ENCODE measurements at regions not wholly inside any gene's neighbourhood (a gene's known extent, or its start where the extent isn't known, plus 50 kb on each side); places are given as distances from the start of the nearest gene placed in this dataset.
"Not testable (repeated sequence)": the region's sequence is repeated elsewhere in the genome, so short reads cannot be mapped to it uniquely, and the experiment has no call there.

DNA sequence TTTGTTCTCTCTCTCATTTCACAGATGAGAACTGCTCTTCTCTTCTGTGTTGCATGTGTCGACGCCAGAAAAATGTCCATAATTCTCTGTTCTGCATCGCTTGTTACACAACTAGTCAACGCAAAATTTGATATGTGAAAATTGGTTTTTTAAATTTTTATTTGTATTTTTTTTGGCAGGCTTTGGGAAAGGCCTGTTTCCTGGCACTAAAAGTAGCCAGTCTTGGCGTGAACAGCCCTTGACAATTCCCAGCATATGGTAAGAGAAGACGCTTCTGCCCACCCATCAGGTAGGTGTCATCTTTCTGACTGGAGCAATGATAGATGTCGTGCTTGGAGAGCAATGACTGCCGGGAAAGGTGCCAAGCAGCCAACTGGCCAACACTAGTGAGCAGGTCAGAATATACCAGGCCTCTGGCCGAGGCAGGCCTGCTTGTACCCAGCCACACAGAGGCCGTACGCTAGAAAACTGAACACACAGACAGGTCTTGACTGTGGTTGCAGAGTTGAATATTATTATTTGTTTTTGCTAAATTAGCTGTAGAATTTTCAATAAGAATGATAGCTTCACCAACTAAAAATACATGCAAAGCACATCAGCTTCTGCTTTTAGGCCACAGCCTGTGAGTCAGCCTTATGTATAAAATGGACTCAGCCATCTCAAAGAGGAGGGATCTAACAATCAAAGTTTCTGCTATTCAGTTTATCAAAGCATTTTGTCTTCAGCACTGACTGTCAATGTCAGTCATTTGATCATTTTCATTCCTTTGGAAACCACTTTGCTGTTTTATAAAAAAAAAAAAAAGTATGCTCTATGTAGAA is 837.5 kb downstream of the MCTP2 start:
- Histone ChIP-seq H3K9me3 (ENCODE audit: control insufficient read depth in 2 of 2, low read length in 2 of 2) (no peaks in the 10 kb centered on the region), H3K4me1 (ENCODE audit: control insufficient read depth, insufficient read depth, low read length) (no peaks in the 10 kb centered on the region), H3K9ac (ENCODE audit: low read length in 2 of 2) (no peak overlapping the region), H3K27me3 (ENCODE audit: control insufficient read depth in 1 of 2, insufficient read depth in 2 of 2, low read length in 2 of 2) (no peaks in the 10 kb centered on the region), H3K4me3 (ENCODE audit: low read length in 2 of 2) (no peak overlapping the region), H3K27ac (ENCODE audit: low read length) (no peak overlapping the region), H3K36me3 (ENCODE audit: control insufficient read depth in 2 of 2, insufficient read depth in 2 of 2, low read length in 2 of 2) (no peaks in the 10 kb centered on the region)

DNA sequence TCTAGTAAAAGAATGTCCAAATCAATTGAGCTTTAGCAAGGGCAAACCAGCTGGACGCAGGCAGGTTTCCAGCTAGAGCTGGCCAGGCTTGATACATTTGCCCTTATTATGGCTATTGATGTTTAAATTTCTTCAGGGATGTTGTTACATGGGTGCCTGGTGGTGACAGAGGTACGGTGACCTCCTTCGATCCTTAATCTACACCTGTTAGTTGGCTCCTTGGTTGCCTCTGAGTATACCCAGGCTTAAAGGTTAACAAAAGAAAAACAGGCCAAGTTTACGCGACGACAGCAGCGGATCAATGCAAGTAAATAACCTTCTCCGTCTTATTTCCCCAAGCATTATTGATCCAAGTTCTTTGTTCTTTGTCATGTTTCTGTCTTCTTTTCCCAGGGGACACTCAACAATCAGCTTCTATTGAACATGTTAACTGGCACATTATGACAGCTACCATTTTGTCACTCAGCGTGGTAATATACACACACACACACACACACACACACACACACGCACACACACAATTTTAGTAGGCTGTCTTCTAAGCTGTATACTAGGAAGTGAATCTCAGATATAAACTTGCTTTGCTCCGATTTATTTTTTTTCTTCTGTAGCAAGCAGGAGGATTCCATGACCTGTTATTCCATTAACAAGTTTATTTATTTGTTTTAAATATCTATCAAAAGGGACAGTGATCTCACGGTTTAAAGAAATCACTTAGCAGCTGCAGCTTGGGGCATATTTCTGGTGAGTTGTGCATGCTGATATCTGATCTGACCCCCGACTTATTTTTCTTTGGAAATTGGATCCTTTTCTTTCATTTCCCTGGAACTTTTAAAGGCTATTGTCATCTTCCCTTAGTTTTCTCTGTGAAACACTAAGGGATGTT is 844.7 kb downstream of the MCTP2 start:
- Histone ChIP-seq H3K9ac (ENCODE audit: low read length in 2 of 2) (no peak overlapping the region), H3K27me3 (ENCODE audit: control insufficient read depth in 1 of 2, insufficient read depth in 2 of 2, low read length in 2 of 2) (no peaks in the 10 kb centered on the region), H3K4me3 (ENCODE audit: low read length in 2 of 2) (no peak overlapping the region), H3K9me3 (ENCODE audit: control insufficient read depth in 2 of 2, low read length in 2 of 2) (no peaks in the 10 kb centered on the region), H3K27ac (ENCODE audit: low read length) (no peak overlapping the region), H3K4me1 (ENCODE audit: control insufficient read depth, insufficient read depth, low read length) (no peaks in the 10 kb centered on the region), H3K36me3 (ENCODE audit: control insufficient read depth in 2 of 2, insufficient read depth in 2 of 2, low read length in 2 of 2) (no peaks in the 10 kb centered on the region)

DNA sequence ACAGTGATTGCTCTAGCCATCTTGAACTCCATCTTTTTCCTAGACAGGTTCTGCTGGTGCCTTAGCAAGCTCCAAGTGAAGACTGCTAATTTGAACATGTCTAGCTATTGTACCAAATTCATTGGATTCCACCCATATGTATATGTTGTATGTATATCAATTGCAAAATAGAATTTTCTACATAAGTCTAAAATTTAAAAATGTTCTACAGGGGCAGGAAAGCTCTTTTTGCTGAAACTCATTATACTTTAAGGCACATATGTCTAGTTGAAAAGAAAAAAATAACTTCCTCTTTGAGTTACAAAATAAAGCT is 845.3 kb downstream of the MCTP2 start:
- Histone ChIP-seq H3K4me1 (ENCODE audit: control insufficient read depth, insufficient read depth, low read length) (no peaks in the 10 kb centered on the region), H3K27ac (ENCODE audit: low read length) (no peak overlapping the region), H3K36me3 (ENCODE audit: control insufficient read depth in 2 of 2, insufficient read depth in 2 of 2, low read length in 2 of 2) (no peaks in the 10 kb centered on the region), H3K4me3 (ENCODE audit: low read length in 2 of 2) (no peak overlapping the region), H3K27me3 (ENCODE audit: control insufficient read depth in 1 of 2, insufficient read depth in 2 of 2, low read length in 2 of 2) (no peaks in the 10 kb centered on the region), H3K9ac (ENCODE audit: low read length in 2 of 2) (no peak overlapping the region), H3K9me3 (ENCODE audit: control insufficient read depth in 2 of 2, low read length in 2 of 2) (no peaks in the 10 kb centered on the region)

DNA sequence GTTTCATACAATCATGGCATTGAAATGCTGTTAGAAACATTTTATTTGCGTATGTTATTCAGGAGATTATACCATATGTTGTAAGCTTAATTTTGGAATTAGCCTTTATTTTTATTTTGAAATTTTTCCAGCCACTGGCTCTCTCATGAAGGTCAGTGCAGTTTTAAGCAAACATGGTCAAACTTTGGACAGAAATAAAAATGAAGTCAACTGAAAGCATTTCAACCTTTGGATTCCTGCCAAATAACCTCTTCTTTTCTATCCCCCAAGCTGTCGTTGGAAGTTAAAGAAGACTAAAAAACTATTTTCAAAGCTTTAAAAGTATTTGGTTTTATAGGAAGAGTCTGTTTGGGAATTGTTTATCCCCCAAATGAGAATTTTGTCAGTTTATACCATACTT is 846.6 kb downstream of the MCTP2 start:
- Histone ChIP-seq H3K27me3 (ENCODE audit: control insufficient read depth in 1 of 2, insufficient read depth in 2 of 2, low read length in 2 of 2) (no peaks in the 10 kb centered on the region), H3K36me3 (ENCODE audit: control insufficient read depth in 2 of 2, insufficient read depth in 2 of 2, low read length in 2 of 2) (no peaks in the 10 kb centered on the region), H3K9me3 (ENCODE audit: control insufficient read depth in 2 of 2, low read length in 2 of 2) (no peaks in the 10 kb centered on the region), H3K27ac (ENCODE audit: low read length) (no peak overlapping the region), H3K9ac (ENCODE audit: low read length in 2 of 2) (no peak overlapping the region), H3K4me3 (ENCODE audit: low read length in 2 of 2) (no peak overlapping the region), H3K4me1 (ENCODE audit: control insufficient read depth, insufficient read depth, low read length) (no peaks in the 10 kb centered on the region)

DNA sequence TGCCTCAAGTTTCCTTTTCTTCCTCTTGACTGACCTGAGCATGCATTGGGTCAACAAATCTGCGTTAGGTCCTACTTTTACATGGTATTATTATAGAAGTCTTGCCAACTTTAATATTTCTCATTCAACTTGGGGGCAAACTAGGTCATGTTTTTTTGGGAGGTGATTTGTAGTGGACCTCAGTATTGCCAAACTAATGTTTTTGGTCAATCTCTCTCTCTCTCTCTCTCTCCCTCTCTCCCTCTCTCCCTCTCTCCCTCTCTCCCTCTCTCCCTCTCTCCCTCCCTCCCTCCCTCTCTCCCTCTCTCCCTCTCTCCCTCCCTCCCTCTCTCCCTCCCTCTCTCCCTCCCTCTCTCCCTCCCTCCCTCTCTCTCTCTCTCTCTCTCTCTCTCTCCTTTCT is 848.9 kb downstream of the MCTP2 start:
- H3K4me1 ChIP-seq (ENCODE audit: control insufficient read depth, insufficient read depth, low read length); H3K9me3 ChIP-seq (ENCODE audit: control insufficient read depth in 2 of 2, low read length in 2 of 2); H3K4me3 ChIP-seq (ENCODE audit: low read length in 2 of 2); H3K27me3 ChIP-seq (ENCODE audit: control insufficient read depth in 1 of 2, insufficient read depth in 2 of 2, low read length in 2 of 2); H3K36me3 ChIP-seq (ENCODE audit: control insufficient read depth in 2 of 2, insufficient read depth in 2 of 2, low read length in 2 of 2); H3K9ac ChIP-seq (ENCODE audit: low read length in 2 of 2); H3K27ac ChIP-seq (ENCODE audit: low read length): not testable (repeated sequence)

DNA sequence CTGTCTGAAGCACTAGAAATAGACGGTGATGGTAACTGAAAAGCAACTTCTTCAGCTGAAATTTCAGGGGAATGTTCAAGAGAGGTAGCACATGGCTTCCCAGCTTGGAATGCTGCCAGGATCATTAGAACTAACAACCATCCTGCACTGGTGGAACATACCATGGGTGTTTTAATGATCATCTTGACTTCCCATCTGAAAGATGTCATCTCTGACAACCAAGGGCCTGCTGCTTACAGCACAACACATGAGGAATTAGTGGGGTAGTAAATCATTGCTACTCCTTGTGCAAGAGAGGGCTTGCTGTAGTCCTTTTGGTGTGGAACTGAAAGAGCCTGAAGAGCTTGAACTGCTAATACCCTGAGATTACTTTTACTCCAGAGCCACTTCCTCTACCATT is 853.7 kb downstream of the MCTP2 start:
- H3K36me3 ChIP-seq (ENCODE audit: control insufficient read depth in 2 of 2, insufficient read depth in 2 of 2, low read length in 2 of 2): no peaks in the 10 kb centered on the region
- H3K4me1 ChIP-seq (ENCODE audit: control insufficient read depth, insufficient read depth, low read length): no peaks in the 10 kb centered on the region
- H3K4me3 ChIP-seq (ENCODE audit: low read length in 2 of 2): no peak overlapping the region
- no peak overlapping the region for H3K9ac ChIP-seq (ENCODE audit: low read length in 2 of 2)
- no peaks in the 10 kb centered on the region for H3K9me3 ChIP-seq (ENCODE audit: control insufficient read depth in 2 of 2, low read length in 2 of 2)
- H3K27ac ChIP-seq (ENCODE audit: low read length): no peak overlapping the region
- no peaks in the 10 kb centered on the region for H3K27me3 ChIP-seq (ENCODE audit: control insufficient read depth in 1 of 2, insufficient read depth in 2 of 2, low read length in 2 of 2)

DNA sequence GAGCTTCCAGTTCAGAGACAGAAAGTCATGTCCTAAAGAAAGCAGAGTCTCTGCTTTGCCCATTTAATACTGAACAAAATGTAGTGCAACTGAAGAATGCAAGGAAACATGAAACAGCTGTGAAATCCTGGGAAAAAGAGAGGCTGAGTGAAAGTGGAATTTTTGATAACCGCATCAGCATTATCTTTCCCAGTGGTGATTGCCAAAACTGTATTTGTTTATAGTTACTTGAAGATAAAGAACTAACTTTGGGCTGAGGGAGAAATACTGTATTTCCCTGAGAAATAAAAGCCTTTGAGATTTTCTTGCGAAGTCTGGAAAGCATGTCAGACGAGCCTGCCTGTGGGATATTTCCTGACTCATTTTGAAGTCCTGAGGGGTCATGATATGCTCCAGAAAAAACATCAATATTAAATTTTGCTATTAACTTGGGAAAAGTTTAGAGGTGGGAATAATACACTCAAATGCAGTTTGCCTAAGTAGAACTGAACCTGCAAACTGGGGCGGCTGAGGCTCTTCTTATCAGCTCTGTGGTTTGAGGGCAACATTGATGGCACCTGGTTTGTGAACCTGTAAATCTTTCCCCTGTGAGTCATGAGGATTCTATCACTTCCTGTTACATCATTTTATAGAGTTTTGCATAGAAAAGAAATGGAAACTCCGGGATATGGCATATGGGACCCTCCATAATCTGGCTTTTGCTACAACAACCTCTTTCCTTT is 855.3 kb downstream of the MCTP2 start:
- H3K4me3 ChIP-seq (ENCODE audit: low read length in 2 of 2): no peak overlapping the region
- no peaks in the 10 kb centered on the region for H3K9me3 ChIP-seq (ENCODE audit: control insufficient read depth in 2 of 2, low read length in 2 of 2)
- H3K4me1 ChIP-seq (ENCODE audit: control insufficient read depth, insufficient read depth, low read length): no peaks in the 10 kb centered on the region
- H3K27ac ChIP-seq (ENCODE audit: low read length): no peak overlapping the region
- H3K36me3 ChIP-seq (ENCODE audit: control insufficient read depth in 2 of 2, insufficient read depth in 2 of 2, low read length in 2 of 2): no peaks in the 10 kb centered on the region
- H3K9ac ChIP-seq (ENCODE audit: low read length in 2 of 2): no peak overlapping the region
- H3K27me3 ChIP-seq (ENCODE audit: control insufficient read depth in 1 of 2, insufficient read depth in 2 of 2, low read length in 2 of 2): no peaks in the 10 kb centered on the region

DNA sequence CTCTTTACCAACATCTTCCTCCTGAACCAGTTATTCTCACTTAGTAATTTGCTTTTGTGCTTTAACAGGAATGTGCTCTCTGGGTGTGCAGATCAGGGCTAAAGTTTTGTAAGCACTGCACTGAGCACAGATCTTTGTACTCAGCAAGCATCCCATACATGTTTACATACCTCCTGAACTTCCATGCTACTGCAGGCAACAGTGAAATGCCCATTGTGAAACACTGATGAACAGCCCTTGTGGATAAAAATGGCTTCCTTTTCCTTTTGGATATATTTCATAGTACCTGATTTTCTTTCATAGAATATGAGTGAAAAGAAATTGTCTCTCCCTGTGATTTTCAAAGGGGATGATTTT is 855.9 kb downstream of the MCTP2 start:
- Histone ChIP-seq H3K36me3 (ENCODE audit: control insufficient read depth in 2 of 2, insufficient read depth in 2 of 2, low read length in 2 of 2) (no peaks in the 10 kb centered on the region), H3K9ac (ENCODE audit: low read length in 2 of 2) (no peak overlapping the region), H3K27ac (ENCODE audit: low read length) (no peak overlapping the region), H3K4me3 (ENCODE audit: low read length in 2 of 2) (no peak overlapping the region), H3K9me3 (ENCODE audit: control insufficient read depth in 2 of 2, low read length in 2 of 2) (no peaks in the 10 kb centered on the region), H3K4me1 (ENCODE audit: control insufficient read depth, insufficient read depth, low read length) (no peaks in the 10 kb centered on the region), H3K27me3 (ENCODE audit: control insufficient read depth in 1 of 2, insufficient read depth in 2 of 2, low read length in 2 of 2) (no peaks in the 10 kb centered on the region)

DNA sequence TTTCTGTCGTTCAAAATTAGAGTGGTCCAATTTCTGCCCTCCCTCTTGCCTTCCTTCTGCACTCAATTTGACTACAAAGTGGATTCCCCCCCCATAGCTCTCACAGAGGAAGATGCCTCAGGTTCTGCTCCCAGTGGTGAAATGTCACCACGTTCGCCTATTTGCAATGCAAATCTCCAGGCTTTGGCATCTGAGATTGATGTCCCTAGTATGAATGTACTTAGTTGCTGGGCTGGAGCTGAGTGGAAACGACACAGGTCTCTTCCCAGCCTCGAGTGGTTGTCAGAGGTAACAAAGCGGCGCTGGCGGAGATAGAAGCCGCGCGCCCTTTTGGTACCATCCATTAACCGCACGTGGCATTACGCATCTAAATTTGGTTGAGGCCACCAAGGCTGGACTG is 860.1 kb downstream of the MCTP2 start:
- H3K27ac ChIP-seq (ENCODE audit: low read length): no peak overlapping the region
- H3K9me3 ChIP-seq (ENCODE audit: control insufficient read depth in 2 of 2, low read length in 2 of 2): no peaks in the 10 kb centered on the region
- H3K27me3 ChIP-seq (ENCODE audit: control insufficient read depth in 1 of 2, insufficient read depth in 2 of 2, low read length in 2 of 2): no peaks in the 10 kb centered on the region
- H3K4me3 ChIP-seq (ENCODE audit: low read length in 2 of 2): no peak overlapping the region
- H3K4me1 ChIP-seq (ENCODE audit: control insufficient read depth, insufficient read depth, low read length): no peaks in the 10 kb centered on the region
- no peaks in the 10 kb centered on the region for H3K36me3 ChIP-seq (ENCODE audit: control insufficient read depth in 2 of 2, insufficient read depth in 2 of 2, low read length in 2 of 2)
- no peak overlapping the region for H3K9ac ChIP-seq (ENCODE audit: low read length in 2 of 2)

DNA sequence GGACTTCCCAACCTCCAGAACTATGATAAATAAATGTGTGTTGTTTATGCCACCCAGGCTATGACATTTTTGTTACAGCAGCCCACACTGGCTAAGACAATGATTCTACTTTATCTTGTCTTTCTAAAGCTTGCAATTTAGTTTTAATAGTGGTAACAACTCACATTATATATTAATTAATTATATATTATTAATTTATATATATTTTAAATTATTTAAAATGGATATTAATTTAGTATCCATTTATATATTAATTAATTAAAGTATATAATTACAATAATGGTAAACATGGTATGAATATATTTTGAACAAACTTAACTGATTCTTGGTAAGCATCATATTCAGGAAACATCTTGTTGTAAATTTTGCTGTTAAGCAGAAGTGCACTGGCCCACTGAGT is 863.9 kb downstream of the MCTP2 start:
- H3K4me1 ChIP-seq (ENCODE audit: control insufficient read depth, insufficient read depth, low read length): no peaks in the 10 kb centered on the region
- no peaks in the 10 kb centered on the region for H3K36me3 ChIP-seq (ENCODE audit: control insufficient read depth in 2 of 2, insufficient read depth in 2 of 2, low read length in 2 of 2)
- no peak overlapping the region for H3K4me3 ChIP-seq (ENCODE audit: low read length in 2 of 2)
- H3K9me3 ChIP-seq (ENCODE audit: control insufficient read depth in 2 of 2, low read length in 2 of 2): no peaks in the 10 kb centered on the region
- no peaks in the 10 kb centered on the region for H3K27me3 ChIP-seq (ENCODE audit: control insufficient read depth in 1 of 2, insufficient read depth in 2 of 2, low read length in 2 of 2)
- no peak overlapping the region for H3K27ac ChIP-seq (ENCODE audit: low read length)
- H3K9ac ChIP-seq (ENCODE audit: low read length in 2 of 2): no peak overlapping the region
